GM19397 (cell line): ENCODE measurements at regions not wholly inside any gene's neighbourhood (a gene's known extent, or its start where the extent isn't known, plus 50 kb on each side); places are given as distances from the start of the nearest gene placed in this dataset.
"Not testable (repeated sequence)": the region's sequence is repeated elsewhere in the genome, so short reads cannot be mapped to it uniquely, and the experiment has no call there.

Experiments
- ATAC-seq: cut with Tn5 transposase; IDR thresholded peaks from one replicate; pipeline ENCODE4 v1.9.1; 2021; ENCODE audit warnings: mild to moderate bottlenecking, moderate library complexity; ENCODE audit not compliant: unreplicated experiment

- no peak for ATAC-seq
These were observed 716.8 kb downstream of the NSUN3 start for GRCh38 chr3:94779699-94780098.

- ATAC-seq, result no peak
These were observed 721.4 kb downstream of the NSUN3 start for GRCh38 chr3:94784274-94784673.

DNA sequence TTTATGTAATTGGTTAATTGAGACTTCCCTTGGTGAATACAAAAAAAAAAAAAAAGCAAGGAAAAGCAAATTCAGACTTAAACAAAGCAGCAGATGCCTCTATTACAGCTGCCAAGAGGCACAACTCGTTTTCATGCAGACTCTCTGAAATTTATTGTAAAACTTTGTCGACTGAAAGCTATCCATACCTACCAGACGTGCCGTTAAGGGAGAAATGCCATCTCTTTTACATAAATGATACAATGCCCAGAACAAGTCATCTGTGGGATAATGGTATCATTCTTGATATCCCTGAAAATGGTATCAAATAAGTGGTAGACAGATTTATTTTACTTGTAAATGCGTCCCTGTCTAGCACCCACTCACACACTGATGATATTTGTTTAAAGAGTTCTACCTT lies 724.2 kb downstream of the NSUN3 start:
- ATAC-seq, result no peak

DNA sequence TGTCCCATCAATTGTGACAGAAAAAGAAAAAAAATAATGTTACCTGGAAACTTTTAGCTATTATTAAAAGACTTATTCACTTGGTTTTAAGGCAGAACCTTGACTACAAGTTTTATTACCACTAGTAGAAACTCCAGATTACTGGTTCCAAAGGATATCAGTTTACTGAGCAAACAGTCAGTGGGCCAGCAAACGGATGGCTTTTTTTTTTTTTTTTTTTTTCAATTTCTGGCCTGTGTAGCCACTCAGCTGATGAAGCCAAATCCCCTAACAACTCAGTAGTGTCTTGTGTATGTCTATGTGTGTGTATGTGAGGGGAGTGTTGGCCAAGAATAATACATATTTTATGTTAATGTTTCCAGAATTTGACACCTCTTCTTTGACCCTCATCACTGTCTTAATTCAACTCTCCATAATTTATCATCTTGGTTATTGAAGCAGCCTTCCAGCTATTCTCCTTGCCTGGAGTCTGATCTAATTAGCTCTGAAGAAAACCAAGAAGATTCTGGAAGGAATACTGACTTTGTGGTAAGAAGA lies 724.9 kb downstream of the NSUN3 start:
- no peak for ATAC-seq

DNA sequence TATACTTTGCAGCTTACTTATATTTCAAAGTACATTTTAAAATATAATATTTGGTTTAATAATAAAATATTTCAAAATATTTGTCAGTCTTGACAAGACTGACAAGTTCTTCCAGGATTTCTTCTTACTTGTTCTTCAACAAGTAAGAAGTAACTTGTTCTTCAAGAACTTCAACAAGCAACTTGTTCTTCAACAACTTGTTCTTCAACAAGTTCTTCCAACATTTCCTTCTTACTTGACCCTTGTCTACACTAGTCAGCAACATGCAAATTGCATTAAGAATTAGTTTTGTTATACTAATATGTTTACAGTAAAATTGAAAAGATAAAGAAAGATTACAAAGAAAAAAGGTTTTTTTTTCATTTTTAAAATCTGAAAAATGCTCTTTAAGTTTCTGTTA lies 731.7 kb downstream of the NSUN3 start:
- no peak for ATAC-seq

DNA sequence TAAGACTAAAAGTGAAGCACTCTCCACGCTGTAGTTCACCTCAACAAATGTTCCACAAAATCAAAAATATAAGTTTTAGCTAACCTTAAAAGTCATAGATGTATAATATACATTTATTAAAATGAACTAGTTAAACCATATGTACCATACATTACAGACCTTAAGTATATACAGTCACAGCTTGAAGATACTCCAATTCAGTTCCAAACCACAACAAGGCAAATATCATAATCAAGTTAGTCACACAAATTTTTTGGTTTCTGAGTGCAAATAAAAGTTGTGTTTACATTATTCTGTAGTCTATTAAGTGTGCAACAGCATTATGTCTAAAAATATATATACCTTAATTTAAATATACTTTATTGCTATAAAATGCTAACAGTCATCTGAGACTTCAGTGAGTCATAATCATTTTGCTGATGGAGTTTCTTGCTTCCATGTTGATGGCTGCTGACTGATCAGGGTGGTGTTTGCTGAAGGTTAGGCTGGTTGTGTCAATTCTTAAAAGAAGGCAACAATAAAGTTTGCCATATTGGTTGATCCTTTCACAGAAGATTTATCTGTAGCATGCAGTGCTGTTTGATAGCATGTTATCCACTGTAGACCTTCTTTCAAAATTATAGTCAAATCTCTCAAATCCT lies 736.7 kb downstream of the NSUN3 start:
- no peak for ATAC-seq

GRCh38 chr3:94811836-94812235 lies 749.0 kb downstream of the NSUN3 start:
- no peak for ATAC-seq

DNA sequence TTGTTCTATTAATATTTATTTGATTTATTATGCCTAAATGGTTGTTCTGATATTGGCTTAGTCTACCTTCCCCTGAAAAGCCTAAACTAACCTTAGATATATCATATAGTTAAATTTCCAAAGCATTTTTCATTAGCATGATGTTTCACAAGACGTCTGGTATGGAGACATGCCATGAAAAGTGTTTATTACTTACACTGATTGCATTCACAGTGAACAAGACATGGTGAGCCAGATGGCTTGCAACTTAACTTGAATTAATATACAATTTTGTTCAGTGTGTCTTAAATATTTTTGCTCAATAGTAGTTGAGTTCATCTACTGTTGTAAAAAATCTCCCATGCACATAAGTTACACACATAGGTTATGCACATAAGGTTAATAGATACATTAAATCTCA lies 758.4 kb downstream of the NSUN3 start:
- ATAC-seq, result no peak

DNA sequence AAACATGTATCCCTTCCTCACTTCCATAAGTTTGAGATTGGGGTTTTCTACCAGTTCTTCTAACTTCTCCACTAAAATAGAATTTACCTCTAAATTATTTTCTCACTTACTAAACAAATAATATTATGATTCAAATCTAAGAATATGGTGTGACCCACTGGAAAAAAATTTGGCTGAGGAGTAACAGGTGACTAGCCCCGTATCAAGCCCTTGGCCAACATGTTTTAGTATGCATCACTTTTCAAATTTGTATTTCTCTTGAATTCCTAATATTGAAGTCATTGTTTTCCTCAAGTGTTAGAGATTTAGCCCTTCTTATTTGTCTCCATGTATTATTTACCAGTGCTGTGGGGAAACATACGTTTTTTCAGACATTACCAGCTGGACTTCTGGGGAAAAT lies 759.4 kb downstream of the NSUN3 start:
- no peak for ATAC-seq

- ATAC-seq, result not testable (repeated sequence)
These were observed 783.4 kb downstream of the NSUN3 start for GRCh38 chr3:94846251-94846650.

GRCh38 chr3:94862703-94863102 lies 799.8 kb downstream of the NSUN3 start:
- ATAC-seq, result peak; percentile 69

GRCh38 chr3:94869059-94869547 lies 806.2 kb downstream of the NSUN3 start:
- ATAC-seq, result no peak

- no peak for ATAC-seq
These were observed 810.9 kb downstream of the NSUN3 start for GRCh38 chr3:94873751-94874150.

- ATAC-seq, result no peak
These were observed 812.3 kb downstream of the NSUN3 start for GRCh38 chr3:94875149-94875548.

DNA sequence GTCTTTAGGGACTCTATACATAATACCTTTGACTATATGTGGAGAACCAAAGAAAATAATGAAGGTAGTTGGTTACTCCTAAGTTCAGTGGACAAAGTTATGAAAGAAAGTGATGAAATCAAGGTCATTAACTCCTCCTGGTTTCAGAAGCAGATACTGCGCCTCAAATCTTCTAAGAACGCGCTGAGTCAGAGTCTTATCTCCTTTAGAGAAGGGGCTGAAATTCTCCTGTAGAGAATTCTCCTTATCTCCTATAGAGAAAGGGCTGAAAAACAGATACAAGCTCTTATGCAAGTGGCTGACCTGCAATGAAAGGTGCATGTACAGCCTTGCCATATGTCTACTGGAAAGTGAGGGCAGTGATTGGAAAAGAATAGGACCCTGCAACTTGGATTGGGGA lies 824.2 kb downstream of the NSUN3 start:
- no peak for ATAC-seq

DNA sequence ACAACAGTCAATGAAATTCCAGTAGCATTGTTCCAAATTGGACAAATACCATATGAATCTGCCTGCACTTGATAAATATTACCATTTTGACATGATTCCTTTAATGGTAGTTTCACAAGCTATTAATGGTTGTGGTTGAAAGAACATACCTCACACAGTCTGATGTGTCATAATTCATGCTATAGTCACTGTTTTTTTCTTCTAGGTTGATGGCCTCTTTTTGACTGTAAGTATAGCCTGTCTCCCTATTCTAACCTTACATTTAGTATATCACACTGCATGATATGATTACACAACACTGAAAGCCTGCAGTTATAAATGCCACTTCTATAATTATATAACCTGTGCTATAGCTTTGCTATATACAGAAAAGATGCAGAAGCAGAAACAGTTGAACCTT lies 834.1 kb downstream of the NSUN3 start:
- ATAC-seq, result no peak

- ATAC-seq, result no peak
These were observed 841.4 kb downstream of the NSUN3 start for GRCh38 chr3:94904156-94904674.

GRCh38 chr3:94909726-94910125 lies 846.9 kb downstream of the NSUN3 start:
- no peak for ATAC-seq

- no peak for ATAC-seq
These were observed 849.8 kb downstream of the NSUN3 start for GRCh38 chr3:94912656-94913055.

GRCh38 chr3:94927175-94927574 lies 864.3 kb downstream of the NSUN3 start:
- ATAC-seq, result no peak

- no peak for ATAC-seq
These were observed 866.1 kb downstream of the NSUN3 start for GRCh38 chr3:94928921-94929320.

GRCh38 chr3:94935738-94936580 lies 873.1 kb downstream of the NSUN3 start:
- ATAC-seq, result no peak
